NCI-H2227 treated with DMSO at 0.1 percent for 48 hours (cell line): ENCODE measurements at regions not wholly inside any gene's neighbourhood (a gene's known extent, or its start where the extent isn't known, plus 50 kb on each side); places are given as distances from the start of the nearest gene placed in this dataset.

Source experiments
- DNase-seq: peaks from one replicate; lab custom pipeline; 2025; lab: John Stamatoyannopoulos, UW

- DNase-seq: no peak
Measured at GRCh38 chr10:94192974-94193373, 169.8 kb downstream of the NOC3L start.

GRCh38 chr10:94193466-94193924, 169.2 kb downstream of the NOC3L start:
- DNase-seq: no peak

- DNase-seq: no peak
Measured at GRCh38 chr10:94194256-94194655, 168.5 kb downstream of the NOC3L start.

- DNase-seq: no peak
Measured at GRCh38 chr10:94197241-94197640, 165.5 kb downstream of the NOC3L start.

DNA sequence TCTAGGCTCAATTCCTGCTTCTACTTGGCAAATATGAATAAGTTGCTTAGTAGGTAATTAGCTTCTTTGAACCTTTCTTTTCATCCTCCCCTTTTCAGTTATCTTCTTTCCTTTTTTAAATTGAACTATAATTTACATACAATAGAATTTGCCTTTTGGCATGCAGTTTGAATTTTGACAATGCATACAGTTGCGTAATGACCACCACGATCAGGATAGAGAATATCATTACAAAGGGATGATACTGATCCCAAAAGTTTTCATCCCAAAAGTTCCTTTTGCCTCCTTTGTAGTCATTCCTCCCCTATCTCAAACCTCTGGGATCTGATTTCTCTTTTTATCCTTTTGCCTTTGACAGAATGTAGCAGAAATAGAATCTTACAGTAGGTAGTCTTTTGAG, 164.4 kb downstream of the NOC3L start:
- DNase-seq: no peak

DNA sequence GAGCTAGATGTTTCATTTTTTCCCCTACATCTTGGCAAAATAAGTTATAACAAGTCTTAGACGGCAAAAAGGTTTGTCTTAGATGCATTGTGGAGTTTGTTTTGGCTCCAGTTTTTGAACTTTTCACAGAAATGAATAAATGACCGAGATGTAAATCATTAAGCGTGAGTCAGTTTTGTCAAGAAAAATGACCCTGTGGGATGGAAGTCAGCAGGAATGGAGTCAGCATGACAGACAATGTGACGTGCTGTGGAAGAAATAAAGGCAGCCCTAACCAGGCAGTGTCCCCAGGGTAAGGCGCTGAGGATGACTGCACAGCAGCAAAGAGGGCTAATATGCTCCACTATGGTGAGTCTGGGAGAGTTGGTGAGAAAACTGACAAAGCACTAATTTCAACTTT, 163.2 kb downstream of the NOC3L start:
- DNase-seq: no peak

DNA sequence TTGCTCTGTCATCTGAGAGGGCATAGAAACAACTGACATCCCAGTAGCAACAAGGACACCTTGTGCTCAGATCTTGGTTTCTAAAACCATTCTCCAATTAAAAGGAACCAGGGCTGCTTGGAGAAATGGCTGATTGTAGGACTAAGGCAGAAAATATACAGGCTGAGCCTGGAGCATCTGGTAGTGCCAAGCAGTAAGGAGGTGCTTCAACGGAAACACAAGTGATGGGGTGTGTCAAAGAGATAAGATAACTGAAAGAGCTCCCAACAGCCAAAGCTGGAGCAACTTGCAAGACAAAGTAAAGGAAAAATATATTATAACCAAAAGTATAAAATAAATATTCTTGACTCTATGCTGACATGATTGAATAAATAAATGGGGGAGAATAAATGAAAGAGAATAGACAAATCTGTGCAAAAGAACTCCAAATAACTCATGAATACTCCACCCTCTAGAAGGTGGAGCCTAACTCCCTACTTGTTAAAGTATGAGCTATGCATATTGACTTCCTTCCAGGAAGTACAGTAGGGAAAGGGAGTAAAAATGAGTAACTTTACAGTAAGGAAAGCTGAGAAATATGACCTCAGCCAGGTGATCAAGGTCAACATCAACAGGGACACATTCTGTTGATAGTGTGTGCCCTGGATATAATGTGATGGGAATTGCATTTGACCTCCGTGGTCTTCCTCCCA, 162.4 kb downstream of the NOC3L start:
- no peak for DNase-seq

DNA sequence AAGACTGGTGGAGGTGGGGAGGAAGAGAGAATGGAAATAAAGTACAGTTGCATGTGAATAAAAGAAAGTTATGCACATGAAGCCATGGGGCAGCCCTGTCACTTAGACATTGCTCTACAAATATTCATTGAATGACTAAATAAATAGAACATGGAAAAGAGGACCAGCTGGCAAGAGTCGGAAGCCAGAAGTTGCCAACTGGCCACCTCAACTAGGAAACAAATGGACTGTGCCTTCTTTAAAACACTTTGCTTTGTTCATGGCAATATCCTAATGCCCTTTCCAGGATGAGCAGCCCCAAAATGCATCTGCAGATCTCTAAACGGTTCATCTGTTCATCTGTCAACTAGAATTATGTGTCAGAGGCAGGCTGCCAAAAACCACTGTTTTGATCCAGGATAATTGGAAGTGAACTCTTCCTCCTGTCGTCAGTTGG, 157.3 kb downstream of the NOC3L start:
- DNase-seq: no peak

- no peak for DNase-seq
Measured at GRCh38 chr10:94206176-94206575, 156.6 kb downstream of the NOC3L start.

DNA sequence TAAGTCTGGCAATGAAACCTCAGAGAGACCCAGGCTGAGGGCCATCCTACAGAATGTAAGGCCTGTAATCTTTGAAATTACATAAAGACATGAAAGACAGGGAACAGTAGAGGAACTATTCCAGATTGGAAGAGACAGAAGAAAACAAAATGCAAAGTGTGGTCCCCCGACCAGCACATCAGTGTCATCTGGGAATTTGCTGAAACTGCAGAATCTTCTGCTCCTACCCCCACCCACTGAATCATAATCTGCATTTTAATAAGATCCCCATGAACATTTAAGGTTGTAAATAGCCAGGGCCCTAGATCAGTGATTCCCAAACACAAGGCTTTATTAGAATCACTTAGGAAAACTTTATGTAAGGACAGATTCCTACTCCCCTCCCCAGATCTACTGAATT, 154.4 kb downstream of the NOC3L start:
- no peak for DNase-seq

DNA sequence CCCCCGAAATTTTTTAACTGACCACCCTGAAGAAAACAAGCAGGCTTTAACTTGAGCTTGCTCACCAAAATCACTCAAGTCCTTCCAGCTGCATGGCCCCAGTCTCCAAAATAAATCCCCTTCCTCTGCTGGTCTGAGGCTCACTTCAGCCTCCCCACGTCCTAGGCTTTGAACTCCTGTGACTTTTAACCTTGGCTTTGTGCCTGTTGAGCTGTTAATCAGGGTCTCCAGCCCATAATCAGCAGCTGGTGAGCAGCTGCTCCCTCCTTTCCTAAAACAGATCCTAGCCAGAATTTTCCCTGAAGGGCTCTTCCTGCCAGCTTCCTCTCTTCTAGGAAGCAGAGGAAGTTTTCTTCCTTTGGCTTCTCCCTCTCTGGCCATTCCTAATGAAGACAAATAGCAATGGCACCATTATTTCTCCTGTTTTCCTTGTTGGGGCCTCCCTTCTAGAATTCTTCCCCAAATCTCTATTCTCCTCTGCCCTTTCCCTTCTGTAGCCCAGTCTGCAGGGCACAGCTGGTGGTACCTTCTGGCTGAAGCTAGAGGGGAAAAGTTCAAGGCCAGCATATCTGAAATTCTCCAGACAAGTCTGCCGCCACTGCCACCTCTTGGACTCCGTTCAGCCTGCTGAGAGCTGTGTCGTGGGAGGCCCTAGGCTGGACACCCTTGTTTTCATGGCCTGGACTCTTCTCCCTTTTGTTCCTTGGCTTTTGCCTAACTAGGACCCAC, 152.1 kb downstream of the NOC3L start:
- no peak for DNase-seq

GRCh38 chr10:94211169-94211510, 151.6 kb downstream of the NOC3L start:
- no peak for DNase-seq

GRCh38 chr10:94213001-94213530, 149.7 kb downstream of the NOC3L start:
- no peak for DNase-seq

- no peak for DNase-seq
Measured at GRCh38 chr10:94213980-94214379, 148.8 kb downstream of the NOC3L start.

GRCh38 chr10:94214481-94214893, 148.3 kb downstream of the NOC3L start:
- DNase-seq: no peak

GRCh38 chr10:94216201-94216600, 146.5 kb downstream of the NOC3L start:
- no peak for DNase-seq

DNA sequence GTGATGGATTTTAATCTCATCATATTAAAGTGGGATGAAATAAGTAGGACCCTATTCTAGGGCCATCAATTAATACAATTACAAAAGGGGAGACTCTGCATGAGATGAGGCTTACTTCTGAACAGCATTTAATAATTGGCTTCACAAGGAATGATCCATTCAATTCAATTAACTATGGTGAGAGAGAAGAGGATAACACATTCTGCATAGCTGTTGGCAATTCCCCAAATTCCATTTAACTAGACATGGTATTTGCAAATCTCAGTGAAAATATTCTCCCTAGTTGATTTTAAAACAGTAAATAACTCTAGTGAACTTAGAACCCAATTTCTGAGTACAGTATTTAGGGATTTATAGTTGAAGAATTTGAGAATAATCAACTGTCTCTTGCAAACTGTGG, 145.3 kb downstream of the NOC3L start:
- no peak for DNase-seq

GRCh38 chr10:94218493-94219183, 144.1 kb downstream of the NOC3L start:
- no peak for DNase-seq

DNA sequence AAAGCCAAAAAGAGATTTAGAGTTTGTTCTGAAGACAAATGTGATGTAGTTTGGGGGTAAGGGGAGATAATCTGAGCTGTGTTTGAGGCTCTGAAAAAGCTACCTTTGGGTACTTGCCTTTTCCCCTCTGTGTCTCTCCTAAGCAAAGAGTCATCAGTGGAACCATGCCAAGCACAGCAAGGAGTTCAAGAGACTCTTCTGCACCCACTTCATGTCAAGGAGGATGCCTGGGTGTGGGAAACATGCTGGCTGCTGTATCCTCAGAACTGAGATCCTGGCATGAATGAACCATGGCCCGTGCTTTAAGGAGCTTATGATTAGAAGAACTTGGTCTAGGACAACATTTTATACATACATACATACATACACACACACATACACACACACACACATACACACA, 142.9 kb downstream of the NOC3L start:
- DNase-seq: no peak

GRCh38 chr10:94220717-94221116, 142.0 kb downstream of the NOC3L start:
- DNase-seq: no peak

DNA sequence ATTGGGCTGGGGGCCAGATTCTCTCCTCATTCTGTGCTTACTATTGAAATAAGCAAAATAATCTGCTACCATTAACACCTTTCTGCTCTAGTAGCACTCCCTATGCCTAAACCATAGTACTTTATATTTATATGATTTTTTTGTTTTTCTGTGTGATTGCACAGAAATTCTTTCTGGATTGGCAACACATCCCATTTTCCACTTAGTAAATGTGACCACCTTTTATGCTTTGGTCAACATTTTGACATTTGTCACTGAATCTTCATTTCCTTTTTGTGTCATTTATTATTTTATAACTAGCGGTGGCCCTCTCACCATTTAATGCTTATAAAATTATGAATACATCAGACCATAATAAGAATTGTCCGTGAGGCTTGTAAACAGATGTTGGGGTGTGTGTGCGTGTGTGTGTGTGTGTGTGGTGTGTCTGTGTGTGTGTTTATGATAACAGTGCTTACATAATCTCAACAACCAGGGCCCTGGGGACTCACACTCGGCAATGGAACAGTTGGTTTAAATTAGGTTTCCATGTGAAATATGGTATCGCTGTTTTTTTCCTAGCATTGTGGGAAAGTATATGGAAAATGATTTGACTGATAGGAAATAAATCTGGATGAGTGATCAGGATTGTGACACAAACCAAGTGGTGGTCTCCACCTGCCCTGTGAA, 138.9 kb downstream of the NOC3L start:
- DNase-seq: no peak

GRCh38 chr10:94224656-94225055, 138.1 kb downstream of the NOC3L start:
- no peak for DNase-seq
